Femur (tissue), 1 donor: ENCODE measurements at regions not wholly inside any gene's neighbourhood (a gene's known extent, or its start where the extent isn't known, plus 50 kb on each side); places are given as distances from the start of the nearest gene placed in this dataset.
"Not testable (repeated sequence)": the region's sequence is repeated elsewhere in the genome, so short reads cannot be mapped to it uniquely, and the experiment has no call there.

ENCODE experiments used
- DNase-seq: peaks from one replicate; pipeline ENCODE4 v3.0.0-alpha.2; 2017

- no peak for DNase-seq
These were observed 1038.4 kb downstream of the GALC start for GRCh38 chr14:86954623-86955022.

GRCh38 chr14:86946446-86946845 is 1046.5 kb downstream of the GALC start:
- no peak for DNase-seq

- no peak for DNase-seq
These were observed 1048.5 kb downstream of the GALC start for GRCh38 chr14:86944434-86944833.

DNA sequence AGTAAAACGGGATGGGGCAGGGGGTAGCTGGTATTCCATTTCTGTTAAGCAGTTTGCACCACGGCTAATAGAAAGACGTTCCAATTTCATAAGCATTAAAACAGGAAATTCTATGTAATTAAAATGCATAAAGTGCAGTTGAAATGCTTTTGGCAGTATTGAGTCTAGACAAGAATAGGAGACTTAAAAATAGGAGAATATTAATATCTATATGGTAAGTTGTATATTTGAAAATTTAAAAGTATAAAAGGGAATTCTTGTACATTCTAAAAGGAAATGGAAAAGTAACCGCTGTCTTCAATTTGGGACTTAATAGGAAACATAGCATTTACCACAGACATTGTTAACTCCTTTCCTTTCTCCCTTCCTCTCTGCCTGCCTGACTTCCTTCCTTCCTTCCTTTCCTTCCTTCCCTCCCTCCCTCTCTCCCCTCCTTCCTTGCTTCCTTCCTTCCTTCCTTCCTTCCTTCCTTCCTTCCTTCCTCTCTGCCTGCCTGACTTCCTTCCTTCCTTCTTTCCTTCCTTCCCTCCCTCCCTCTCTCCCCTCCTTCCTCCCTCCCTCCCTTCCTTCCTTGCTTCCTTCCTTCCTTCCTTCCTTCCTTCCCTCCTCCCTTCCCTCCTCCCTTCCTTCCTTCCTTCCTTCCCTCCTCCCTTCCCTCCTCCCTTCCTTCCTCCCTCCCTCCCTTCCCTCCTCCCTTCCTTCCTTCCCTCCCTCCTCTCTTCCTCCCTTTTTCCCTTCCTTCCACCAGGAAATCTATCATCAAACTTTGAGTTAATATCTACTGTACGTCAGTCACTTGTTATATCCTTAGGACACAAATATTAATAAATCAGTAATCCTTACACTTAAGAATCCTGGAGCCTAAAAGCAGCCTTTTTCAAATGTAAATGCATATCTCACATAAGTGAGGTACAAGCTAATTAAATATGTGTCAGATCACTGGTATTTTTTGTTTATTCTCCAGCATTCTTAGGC is 1049.3 kb downstream of the GALC start:
- DNase-seq, result no peak

DNA sequence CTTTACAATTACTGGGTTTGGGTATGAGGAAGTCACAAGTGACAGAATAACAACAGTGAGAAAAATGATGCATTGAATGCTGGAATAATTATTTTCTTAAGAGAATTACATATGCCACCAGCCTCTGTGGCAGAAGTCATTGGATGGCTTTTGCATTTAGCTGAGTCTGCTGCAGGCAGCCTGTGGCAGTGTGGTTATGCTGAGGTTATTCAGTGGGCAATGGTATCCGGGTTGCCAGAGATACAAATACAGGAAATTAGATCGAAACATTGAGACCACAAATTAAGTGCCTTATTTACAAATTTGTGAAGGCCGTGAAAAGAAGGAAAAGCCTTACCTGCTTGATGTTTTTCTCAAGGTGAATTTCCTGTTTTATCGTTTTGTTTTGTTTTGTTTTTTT is 1050.0 kb downstream of the GALC start:
- no peak for DNase-seq

GRCh38 chr14:86940106-86940505 is 1052.9 kb downstream of the GALC start:
- no peak for DNase-seq

DNA sequence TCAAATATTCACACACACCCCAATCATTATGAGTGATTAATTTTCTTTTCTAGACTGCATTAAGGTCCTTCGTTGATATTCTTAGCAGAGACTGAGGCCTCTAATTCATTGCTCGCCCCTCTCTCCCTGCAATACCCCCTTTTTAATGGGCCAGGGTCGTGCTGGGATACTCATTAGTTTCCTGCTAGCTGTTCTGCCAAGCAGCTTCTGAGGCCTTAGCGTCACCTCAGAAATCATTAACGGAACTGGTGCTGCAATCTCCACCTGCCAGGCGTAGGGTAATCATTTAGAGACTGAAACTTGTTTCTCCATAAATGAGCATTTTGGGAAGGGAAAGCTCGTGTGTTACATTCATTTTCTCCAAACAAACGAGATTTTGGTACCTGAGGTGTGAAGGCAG is 1054.7 kb downstream of the GALC start:
- no peak for DNase-seq

GRCh38 chr14:86936556-86936955 is 1056.4 kb downstream of the GALC start:
- no peak for DNase-seq

DNA sequence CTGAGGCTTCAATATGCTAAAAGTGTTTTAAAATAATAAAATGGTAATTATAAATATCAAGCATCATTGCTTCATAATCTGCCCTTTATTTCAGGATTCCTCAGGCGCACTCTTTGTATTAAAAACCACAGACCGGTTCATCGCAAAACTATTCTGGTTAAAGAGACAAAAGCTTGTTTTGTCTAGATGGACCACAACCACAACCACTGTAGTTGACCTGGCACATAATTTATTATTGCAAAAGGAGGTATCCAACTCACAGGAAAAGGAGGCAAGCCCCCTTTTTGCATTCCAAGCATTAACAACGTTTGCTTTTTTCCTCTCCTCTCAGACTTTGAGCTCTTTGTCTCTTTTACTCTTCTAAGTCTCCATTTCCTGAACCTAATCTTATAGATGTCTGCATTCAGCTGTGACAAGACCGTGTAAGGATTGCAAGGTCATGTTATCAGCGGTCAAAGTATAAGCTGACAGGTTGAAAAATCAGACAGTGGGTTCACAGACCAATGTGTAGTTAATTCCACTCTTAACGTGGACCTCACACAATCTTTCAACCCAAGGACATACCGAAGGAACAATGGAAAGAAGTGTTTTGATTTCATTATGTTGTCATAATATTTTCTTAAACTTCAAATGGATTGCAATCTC is 1057.6 kb downstream of the GALC start:
- DNase-seq, result no peak

DNA sequence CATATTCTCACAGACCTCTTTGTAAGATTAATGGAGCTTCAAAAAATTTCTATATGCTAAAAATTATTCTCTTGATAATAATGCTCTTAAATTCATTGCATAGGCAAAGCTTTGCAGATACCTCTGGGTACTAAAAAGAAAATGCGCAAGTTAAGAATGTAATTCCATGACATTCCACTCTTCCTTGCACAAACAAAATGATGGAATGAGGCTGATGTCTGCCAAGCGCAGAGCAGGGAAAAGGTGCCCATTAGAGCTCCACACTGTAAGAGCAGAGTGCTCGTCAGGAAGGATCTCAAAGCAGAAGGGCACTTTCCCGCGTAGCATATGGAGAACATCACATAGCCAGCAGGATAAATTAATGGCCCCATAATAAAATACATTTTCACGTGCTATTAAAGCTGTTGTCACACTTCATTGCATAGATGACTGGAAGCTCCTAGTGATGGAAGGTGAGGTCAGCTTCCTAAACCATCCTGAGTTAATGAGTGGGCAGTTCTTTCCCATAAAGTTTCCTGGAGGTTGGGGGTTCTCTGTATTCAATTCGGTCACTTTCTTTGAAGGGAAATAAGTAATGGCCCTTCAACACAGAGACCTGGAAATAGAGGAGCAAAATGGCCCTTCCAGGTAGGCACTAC is 1058.9 kb downstream of the GALC start:
- DNase-seq, result no peak

- DNase-seq, result no peak
These were observed 1059.5 kb downstream of the GALC start for GRCh38 chr14:86933460-86933859.

- no peak for DNase-seq
These were observed 1077.6 kb downstream of the GALC start for GRCh38 chr14:86915406-86915805.

- no peak for DNase-seq
These were observed 1080.3 kb downstream of the GALC start for GRCh38 chr14:86912709-86913108.

DNA sequence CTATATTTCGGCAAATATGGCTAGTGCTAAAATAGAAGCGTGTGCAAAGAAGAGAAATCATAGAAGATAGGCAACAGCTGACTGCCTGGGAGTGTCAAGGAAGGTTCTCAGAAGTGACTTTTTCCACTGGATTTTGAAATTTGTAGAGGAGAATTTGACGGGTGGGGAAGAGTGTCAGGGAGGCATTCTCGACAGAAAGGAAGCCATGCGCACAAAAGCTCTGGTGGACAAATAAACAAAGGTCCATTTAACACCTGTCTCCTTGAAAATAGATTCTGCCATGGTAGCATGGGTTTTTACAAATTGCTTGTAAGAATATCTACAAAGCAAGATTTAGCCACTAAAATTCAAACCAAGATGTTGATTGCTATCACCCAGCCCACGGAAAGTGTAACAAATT is 1081.5 kb downstream of the GALC start:
- no peak for DNase-seq

- DNase-seq, result not testable (repeated sequence)
These were observed 1087.5 kb downstream of the GALC start for GRCh38 chr14:86905386-86905926.

- no peak for DNase-seq
These were observed 1090.6 kb downstream of the GALC start for GRCh38 chr14:86902176-86902950.

GRCh38 chr14:86897704-86898513 is 1095.1 kb downstream of the GALC start:
- DNase-seq, result no peak

DNA sequence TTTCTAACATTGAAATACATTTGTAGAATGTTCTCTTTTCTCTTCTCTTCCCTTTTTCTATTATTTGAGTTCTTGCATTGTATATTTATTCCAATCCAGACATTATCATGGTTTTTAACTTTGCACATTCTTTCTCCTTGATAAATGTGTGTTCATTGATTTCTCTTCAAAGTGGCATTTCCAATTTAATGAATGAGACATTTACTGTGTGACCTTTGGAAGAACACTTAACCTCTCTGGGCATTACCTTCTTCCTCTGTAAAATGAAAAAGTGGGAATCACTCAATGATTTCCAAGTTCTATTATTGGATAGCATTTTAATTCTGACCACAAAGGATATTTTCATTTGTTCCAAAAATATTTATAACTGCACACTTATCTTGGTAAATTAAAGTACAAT is 1095.8 kb downstream of the GALC start:
- no peak for DNase-seq

GRCh38 chr14:86896701-86897100 is 1096.3 kb downstream of the GALC start:
- DNase-seq, result no peak

DNA sequence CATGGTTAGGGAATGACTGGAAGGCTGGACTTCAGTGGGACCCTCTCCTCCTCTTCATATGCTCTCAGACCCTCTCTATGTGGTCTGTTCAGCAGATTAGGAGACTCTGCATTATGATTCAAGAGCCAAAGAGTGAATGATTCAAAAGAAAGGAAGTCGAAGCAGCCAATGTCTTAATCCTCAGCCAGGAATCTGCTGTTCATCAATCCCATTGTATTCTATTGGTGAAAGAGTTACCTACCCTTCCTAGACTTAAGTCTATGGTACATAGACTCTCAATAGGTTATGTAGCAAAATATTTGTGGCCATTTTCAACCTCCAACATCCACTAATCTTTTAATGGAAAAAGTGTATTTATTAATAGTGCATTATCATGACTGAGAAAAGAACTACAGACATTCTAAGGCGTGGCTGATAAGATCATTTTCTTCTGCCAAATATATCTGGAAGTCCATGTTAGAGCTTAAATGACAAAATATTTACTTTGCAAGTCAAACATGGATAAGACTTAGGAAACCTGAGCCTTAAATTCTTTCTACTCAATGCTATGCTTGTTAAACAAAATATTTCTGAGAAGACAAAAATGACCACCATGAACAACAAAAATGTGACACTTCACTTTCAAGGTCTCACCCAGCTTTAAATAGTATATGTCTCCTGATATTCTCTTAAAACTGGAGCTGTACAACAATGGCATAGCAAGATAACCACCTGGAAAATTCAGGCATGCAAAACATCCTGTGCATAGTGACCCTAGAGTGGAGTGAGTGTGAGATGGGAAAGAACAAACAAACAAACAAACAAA is 1100.6 kb downstream of the GALC start:
- DNase-seq, result no peak

DNA sequence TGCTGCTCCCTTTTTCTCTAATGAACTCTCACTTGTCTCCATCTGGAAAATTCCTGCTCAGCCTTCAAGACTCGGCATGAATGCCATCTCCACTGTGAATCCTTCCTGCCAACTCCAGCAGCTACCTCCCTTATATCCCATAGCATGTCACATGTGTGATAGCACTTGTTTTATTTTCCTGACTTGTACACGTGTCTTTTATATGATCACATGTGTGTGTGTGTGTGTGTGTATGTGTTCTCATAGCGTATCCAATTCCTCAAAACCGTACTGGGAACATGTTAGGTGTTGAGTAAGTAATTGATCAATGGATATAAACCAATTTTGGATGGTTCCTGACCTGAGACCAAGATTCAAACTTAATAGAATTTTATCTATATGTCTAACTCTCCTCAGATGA is 1107.7 kb downstream of the GALC start:
- DNase-seq, result no peak
